Transverse colon (tissue), 3 donors: ENCODE measurements at regions not wholly inside any gene's neighbourhood (a gene's known extent, or its start where the extent isn't known, plus 50 kb on each side); places are given as distances from the start of the nearest gene placed in this dataset.

ENCODE experiments used
- POLR2A ChIP-seq: fragments of 450-650 bp; IDR thresholded peaks from one replicate; pipeline ENCODE4 v1.6.1; 2016; ENCODE audit warnings: antibody characterized with exemption, mild to moderate bottlenecking, moderate library complexity
- POLR2AphosphoS5 ChIP-seq, 3 donors: sonication (generic); formaldehyde crosslinking; IDR thresholded peaks; one replicate each; pipeline ENCODE4 v1.6.1; 2016; ENCODE audit warnings: antibody characterized with exemption in 3 of 3

DNA sequence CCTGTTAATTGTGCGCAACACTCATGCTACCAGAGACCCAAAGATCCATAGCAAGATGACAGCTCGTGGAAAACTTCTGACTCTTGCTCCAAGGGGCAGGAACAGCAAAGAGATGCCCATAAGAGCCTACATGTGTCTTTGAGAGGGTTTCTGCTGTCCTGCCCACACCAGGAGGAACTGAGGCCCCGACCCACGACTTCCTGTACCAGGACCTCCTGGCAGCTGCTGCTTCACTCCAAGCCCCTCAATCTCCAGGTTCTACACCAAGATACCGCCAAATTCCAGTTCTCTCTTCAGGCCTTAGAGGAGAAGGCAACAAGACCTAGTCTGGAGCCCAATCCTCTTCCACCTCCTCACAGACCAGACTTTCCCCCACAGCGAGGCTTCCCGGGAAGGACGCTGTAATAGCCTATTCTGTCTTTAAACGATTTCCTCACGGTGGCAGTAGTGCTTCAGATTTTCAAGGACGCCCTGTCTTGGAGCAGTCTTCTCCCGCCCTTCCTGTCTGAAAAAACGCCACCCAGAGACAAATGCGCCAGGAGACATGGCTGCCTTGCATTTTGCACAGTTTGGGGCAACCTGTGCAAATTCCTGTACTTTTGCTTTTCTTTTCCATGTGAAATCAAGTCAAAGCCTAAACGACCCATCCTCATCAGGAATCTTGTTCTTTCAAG, 230.2 kb upstream of the STK26 start:
- TF ChIP-seq POLR2AphosphoS5 (IDR thresholded peaks at IDR 0.05) (peak in 2 of 3 donors; percentile 26 to 29), POLR2A (no peak)
